K562 (cell line): ENCODE measurements at regions not wholly inside any gene's neighbourhood (a gene's known extent, or its start where the extent isn't known, plus 50 kb on each side); places are given as distances from the start of the nearest gene placed in this dataset.

Experiments used
- ATAC-seq: fragments of 200-7000 bp; cut with Tn5 transposase; 3 replicates; pipeline ENCODE4 v1.9.1; 2020; ENCODE audit warnings: moderate library complexity
- BruUV-seq: library from RNA; stranded (reverse); fragments of 400-500 nt; replicated peaks from 2 replicates; lab custom pipeline; 2021; lab: Mats Ljungman, UMichigan
- CTCF ChIA-PET: fragments of 300-600 bp; formaldehyde crosslinking; extraction: SDS; loops from one replicate; lab custom pipeline; 2021; ENCODE audit warnings: low intra/inter-chr PET ratio; lab: Yijun Ruan, JAX
- POLR2A ChIA-PET: fragments of 300-600, 350-650 bp; sonication (Branson Sonifier 250); formaldehyde crosslinking; extraction: SDS; loops from one replicate; lab custom pipeline; 2021; ENCODE audit warnings: antibody characterized with exemption, inconsistent platforms; lab: Yijun Ruan, JAX
- DNase-seq, 4 experiments: peaks; one replicate each; pipeline versions ENCODE4 v3.0.0 to v3.0.0-alpha.2; 2011 to 2018; ENCODE audit warnings: low spot score in 3 of 4, mixed read lengths in 3 of 4; ENCODE audit errors: extremely low read depth in 1 of 4
- FAIRE-seq: peaks from 2 replicates; lab custom pipeline; 2011; peaks lifted over from hg19 to GRCh38; lab: Jason Lieb, UNC
- H2AFZ ChIP-seq: 2 replicates; pipeline ENCODE4 v1.6.0; 2011; ENCODE audit warnings: low read depth, low read length, control low read depth, inconsistent platforms
- H3K27ac ChIP-seq: fragments of 200-600 bp; 3 replicates; pipeline ENCODE4 v1.8.0; 2011; ENCODE audit warnings: low read depth, mild to moderate bottlenecking, control low read depth, inconsistent platforms, low read length, moderate library complexity, mixed read lengths; ENCODE audit errors: extremely low read depth
- H3K27me3 ChIP-seq, 2 experiments: fragments of 300-600 bp in 1 of 2; 2 replicates in 1 of 2; 3 replicates in 1 of 2; pipeline versions ENCODE4 v1.6.0 to v1.8.0; 2011; ENCODE audit warnings: inconsistent platforms in 2 of 2, low read length in 2 of 2, mild to moderate bottlenecking in 1 of 2, mixed read lengths in 1 of 2, moderate library complexity in 1 of 2; ENCODE audit not compliant: control insufficient read depth in 2 of 2, insufficient read depth in 2 of 2
- H3K36me3 ChIP-seq: fragments of 300-600 bp; 3 replicates; pipeline ENCODE4 v1.8.0; 2011; ENCODE audit warnings: mild to moderate bottlenecking, low read length, inconsistent platforms; ENCODE audit not compliant: control insufficient read depth, insufficient read depth
- H3K4me1 ChIP-seq, 2 experiments: fragments of 200-600 bp in 1 of 2; replicated peaks in 1 of 2; 2 replicates in 1 of 2; 3 replicates in 1 of 2; pipeline versions ENCODE4 v1.5.1 to v1.8.0; 2011; ENCODE audit warnings: inconsistent platforms in 2 of 2, low read length in 2 of 2, mild to moderate bottlenecking in 1 of 2, mixed read lengths in 1 of 2, moderate library complexity in 1 of 2; ENCODE audit not compliant: control insufficient read depth in 2 of 2, insufficient read depth in 2 of 2
- H3K4me2 ChIP-seq: 2 replicates; pipeline ENCODE4 v1.6.1; 2011; ENCODE audit warnings: low read length, control low read depth, inconsistent platforms, mixed read lengths; ENCODE audit not compliant: insufficient read depth
- H3K4me3 ChIP-seq: fragments of 200-600 bp; sonication (generic), shearing (Covaris generic); 2 replicates; pipeline ENCODE4 v1.5.1; 2016; ENCODE audit warnings: control low read depth, inconsistent platforms
- H3K79me2 ChIP-seq: fragments of 200-600 bp; 3 replicates; pipeline ENCODE4 v1.8.0; 2011; ENCODE audit warnings: low read length, inconsistent platforms; ENCODE audit not compliant: control insufficient read depth, insufficient read depth
- H3K9ac ChIP-seq, 2 experiments: 2 replicates each; pipeline versions ENCODE4 v1.6.0 to v1.6.1; 2011; ENCODE audit warnings: low read depth in 2 of 2, low read length in 2 of 2, control low read depth in 1 of 2, inconsistent platforms in 1 of 2, mild to moderate bottlenecking in 1 of 2, mixed read lengths in 1 of 2; ENCODE audit not compliant: insufficient read depth in 1 of 2
- H3K9me1 ChIP-seq: one replicate; pipeline ENCODE4 v1.6.0; 2011; ENCODE audit warnings: inconsistent platforms, mild to moderate bottlenecking, low read length, moderate library complexity; ENCODE audit not compliant: control insufficient read depth, insufficient read depth
- H3K9me3 ChIP-seq: replicated peaks from 2 replicates; pipeline ENCODE4 v1.5.1; 2011; ENCODE audit warnings: low read depth, low read length, inconsistent platforms; ENCODE audit not compliant: control insufficient read depth, insufficient read depth
- H4K20me1 ChIP-seq: replicated peaks from 2 replicates; pipeline ENCODE4 v1.6.1; 2011; ENCODE audit warnings: low read length, inconsistent platforms, mixed read lengths; ENCODE audit not compliant: control insufficient read depth, insufficient read depth
- FOXP1 ChIP-seq: sonication (generic); formaldehyde crosslinking; IDR thresholded peaks from 2 replicates; pipeline ENCODE4 v1.8.0; 2022; ENCODE audit warnings: mild to moderate bottlenecking, missing genetic modification reagents
- KDM4B ChIP-seq, 2 experiments: fragments of 450-650 bp in 1 of 2; sonication (generic) in 1 of 2; IDR thresholded peaks; 2 replicates each; pipeline ENCODE4 v1.6.1; 2016 to 2017; ENCODE audit warnings: borderline replicate concordance in 2 of 2, antibody characterized with exemption in 1 of 2, low read depth in 1 of 2, mild to moderate bottlenecking in 1 of 2
- ZNF253 ChIP-seq: fragments of 250-450 bp; sonication (Bioruptor Pico); conservative IDR thresholded peaks from 2 replicates; pipeline ENCODE4 v1.6.1; 2021; ENCODE audit warnings: mild to moderate bottlenecking
- ZNF76 ChIP-seq: fragments of 250-450 bp; sonication (Bioruptor Pico); IDR thresholded peaks from 2 replicates; pipeline ENCODE4 v1.4.0; 2020; ENCODE audit warnings: mild to moderate bottlenecking, moderate library complexity, borderline replicate concordance
- WGBS: fragments of 100-300 bp; shearing (Covaris generic); methylation state at CpG from one replicate; pipeline ENCODE4 v1.1.6; 2016; ENCODE audit warnings: low coverage, mixed read lengths; ENCODE audit not compliant: insufficient coverage; ENCODE audit errors: missing lambda C conversion rate; 5-methylcytosine and 5-hydroxymethylcytosine counted together
- in situ Hi-C: fragments of 300-500 bp; cut with MboI; formaldehyde crosslinking; loops from 4 replicates; pipeline ENCODE4 v1.15.0; 2018; ENCODE audit warnings: inconsistent platforms, mixed read lengths
- intact Hi-C: fragments of 100-400 bp; cut with micrococcal nuclease; formaldehyde crosslinking; loops from 2 replicates; pipeline ENCODE4 v1.14.2; 2022
- TF ChIP-seq, protein P1 (sequence below): fragments of 450-650 bp; IDR thresholded peaks from 2 replicates; pipeline ENCODE4 v1.6.1; 2017; ENCODE audit warnings: antibody characterized with exemption, mild to moderate bottlenecking

DNA sequence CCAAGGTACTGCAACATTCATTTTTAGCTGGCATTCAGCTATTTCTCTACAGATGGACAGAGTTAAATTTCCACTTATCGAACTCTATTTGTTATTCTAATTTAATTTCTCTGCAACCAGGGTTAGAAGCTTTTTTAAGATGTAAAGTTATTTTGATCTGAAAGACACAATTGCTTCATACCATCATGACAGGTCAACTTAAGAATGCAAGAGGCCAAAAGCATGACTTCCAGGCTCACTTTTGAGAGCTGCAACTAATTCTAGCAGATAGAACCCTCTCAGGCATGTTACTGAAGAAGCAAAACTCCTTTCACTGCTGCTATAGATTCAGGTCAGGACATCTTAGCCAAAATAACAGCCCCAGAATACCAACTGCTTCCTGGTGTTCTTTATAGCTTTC lies 86.5 kb upstream of the GALNT18 start (continued):
- TF ChIP-seq, protein P1, sequence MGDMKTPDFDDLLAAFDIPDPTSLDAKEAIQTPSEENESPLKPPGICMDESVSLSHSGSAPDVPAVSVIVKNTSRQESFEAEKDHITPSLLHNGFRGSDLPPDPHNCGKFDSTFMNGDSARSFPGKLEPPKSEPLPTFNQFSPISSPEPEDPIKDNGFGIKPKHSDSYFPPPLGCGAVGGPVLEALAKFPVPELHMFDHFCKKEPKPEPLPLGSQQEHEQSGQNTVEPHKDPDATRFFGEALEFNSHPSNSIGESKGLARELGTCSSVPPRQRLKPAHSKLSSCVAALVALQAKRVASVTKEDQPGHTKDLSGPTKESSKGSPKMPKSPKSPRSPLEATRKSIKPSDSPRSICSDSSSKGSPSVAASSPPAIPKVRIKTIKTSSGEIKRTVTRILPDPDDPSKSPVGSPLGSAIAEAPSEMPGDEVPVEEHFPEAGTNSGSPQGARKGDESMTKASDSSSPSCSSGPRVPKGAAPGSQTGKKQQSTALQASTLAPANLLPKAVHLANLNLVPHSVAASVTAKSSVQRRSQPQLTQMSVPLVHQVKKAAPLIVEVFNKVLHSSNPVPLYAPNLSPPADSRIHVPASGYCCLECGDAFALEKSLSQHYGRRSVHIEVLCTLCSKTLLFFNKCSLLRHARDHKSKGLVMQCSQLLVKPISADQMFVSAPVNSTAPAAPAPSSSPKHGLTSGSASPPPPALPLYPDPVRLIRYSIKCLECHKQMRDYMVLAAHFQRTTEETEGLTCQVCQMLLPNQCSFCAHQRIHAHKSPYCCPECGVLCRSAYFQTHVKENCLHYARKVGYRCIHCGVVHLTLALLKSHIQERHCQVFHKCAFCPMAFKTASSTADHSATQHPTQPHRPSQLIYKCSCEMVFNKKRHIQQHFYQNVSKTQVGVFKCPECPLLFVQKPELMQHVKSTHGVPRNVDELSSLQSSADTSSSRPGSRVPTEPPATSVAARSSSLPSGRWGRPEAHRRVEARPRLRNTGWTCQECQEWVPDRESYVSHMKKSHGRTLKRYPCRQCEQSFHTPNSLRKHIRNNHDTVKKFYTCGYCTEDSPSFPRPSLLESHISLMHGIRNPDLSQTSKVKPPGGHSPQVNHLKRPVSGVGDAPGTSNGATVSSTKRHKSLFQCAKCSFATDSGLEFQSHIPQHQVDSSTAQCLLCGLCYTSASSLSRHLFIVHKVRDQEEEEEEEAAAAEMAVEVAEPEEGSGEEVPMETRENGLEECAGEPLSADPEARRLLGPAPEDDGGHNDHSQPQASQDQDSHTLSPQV = no peak
- TF ChIP-seq ZNF253 (CRISPR knock-in tag) = no peak

DNA sequence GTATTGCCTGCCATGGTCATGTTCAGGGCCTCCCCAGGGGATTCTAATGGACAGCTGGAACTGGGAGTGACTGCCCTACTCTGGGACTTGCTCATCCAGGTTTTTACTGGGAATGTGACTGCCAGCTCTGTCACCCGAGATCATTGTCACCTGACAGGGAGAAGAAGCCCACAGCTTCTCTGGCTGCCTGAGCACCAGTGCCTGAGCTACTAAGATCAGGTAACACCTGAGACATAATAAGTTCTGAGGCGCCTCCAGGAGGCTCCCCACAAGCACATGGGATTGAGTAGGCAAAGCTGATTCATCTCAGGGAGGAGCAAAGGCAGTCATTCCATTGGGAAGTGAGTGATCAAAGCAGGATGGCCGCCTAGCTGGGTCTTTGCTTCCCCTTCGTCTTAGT lies 84.2 kb upstream of the GALNT18 start:
- ChIA-PET POLR2A (interaction anchor here (0.6 kb wide), 2 partner anchors 33 to 84 kb away, joined by 3 to 4 read pairs; no protein-coding TSS in a partner anchor), CTCF (no interaction called here)
- no peaks in the 10 kb centered on the region for H3K36me3 ChIP-seq
- intact Hi-C loops (no loop called here), in situ Hi-C loops (no loop called here)
- no peak overlapping the region for H3K27ac ChIP-seq
- FAIRE-seq = no peak
- no peaks in the 10 kb centered on the region for H3K27me3 ChIP-seq
- H3K79me2 ChIP-seq = no peaks in the 10 kb centered on the region
- H2AFZ ChIP-seq = no peak overlapping the region
- no peak overlapping the region for H3K4me2 ChIP-seq
- no peaks in the 10 kb centered on the region for H3K4me1 ChIP-seq
- DNase-seq = no peak
- H3K4me3 ChIP-seq = no peak overlapping the region
- no peaks in the 10 kb centered on the region for H3K9me1 ChIP-seq
- TF ChIP-seq KDM4B (IDR thresholded peaks at IDR 0.05; ENCODE audit: borderline replicate concordance in 2 of 2, low read depth in 1 of 2) = no peak
- no peak for TF ChIP-seq ZNF76
- TF ChIP-seq FOXP1 (CRISPR knock-in tag) = no peak
- WGBS = 4% methylated on average over 4 of the region's 4 CpGs
- no peak overlapping the region for H3K9ac ChIP-seq
- no peaks in the 10 kb centered on the region for H3K9me3 ChIP-seq
- H4K20me1 ChIP-seq = no peaks in the 10 kb centered on the region
- no TSS peak for BruUV-seq
- no peak for ATAC-seq
